PFSK-1 (cell line): ENCODE measurements at regions not wholly inside any gene's neighbourhood (a gene's known extent, or its start where the extent isn't known, plus 50 kb on each side); places are given as distances from the start of the nearest gene placed in this dataset.

Source experiments
- POLR2AphosphoS5 ChIP-seq: IDR thresholded peaks from 2 replicates; pipeline ENCODE4 v1.6.1; 2012; ENCODE audit warnings: low read depth, mild to moderate bottlenecking, control low read depth, low read length, moderate library complexity
- SIN3A ChIP-seq: IDR thresholded peaks from 2 replicates; pipeline ENCODE4 v1.6.1; 2012; ENCODE audit warnings: mild to moderate bottlenecking, low read length, moderate library complexity, borderline replicate concordance; ENCODE audit not compliant: insufficient read depth

DNA sequence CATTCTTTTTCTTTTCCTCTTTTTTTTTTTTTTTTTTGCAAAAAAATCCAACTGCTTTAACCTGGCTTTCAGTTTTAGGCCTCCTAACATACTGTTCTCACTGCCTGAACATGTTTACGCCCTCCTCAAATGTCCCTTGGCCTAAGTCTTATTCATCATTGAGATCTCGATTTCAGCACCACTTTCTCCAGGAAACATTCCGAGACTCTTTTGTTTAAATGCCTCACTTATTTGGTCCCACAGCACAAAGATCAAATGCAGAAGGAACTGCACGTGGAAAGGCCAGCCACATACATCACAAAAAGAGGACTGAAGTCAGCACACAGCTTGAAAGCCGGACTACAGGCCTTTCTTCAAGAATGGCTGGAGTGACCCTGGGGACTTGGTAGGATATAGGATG lies 79.2 kb upstream of the POMP start:
- no peak for TF ChIP-seq POLR2AphosphoS5
- no peak for TF ChIP-seq SIN3A
